ENCODE measurements at regions not wholly inside any gene's neighbourhood (a gene's known extent, or its start where the extent isn't known, plus 50 kb on each side); places are given as distances from the start of the nearest gene placed in this dataset.

- DNase-seq = no peak
- H3K36me3 ChIP-seq (ENCODE audit: control insufficient read depth, insufficient read depth, low read length) = no peaks in the 10 kb centered on the region
- H3K4me3 ChIP-seq (ENCODE audit: insufficient read depth, low read depth, low read length, poor library complexity, severe bottlenecking) = no peak overlapping the region
- no peak overlapping the region for H3K27ac ChIP-seq (ENCODE audit: insufficient read depth, low read length, poor library complexity, severe bottlenecking)
- H3K27me3 ChIP-seq (replicated peaks; ENCODE audit: control insufficient read depth, insufficient read depth, low read length, poor library complexity, severe bottlenecking) = no peaks in the 10 kb centered on the region
- no peaks in the 10 kb centered on the region for H3K9me3 ChIP-seq (ENCODE audit: control insufficient read depth, low read length)
- H3K4me1 ChIP-seq (ENCODE audit: control insufficient read depth, insufficient read depth, low read length, poor library complexity, severe bottlenecking) = no peaks in the 10 kb centered on the region
Measured at GRCh38 chr18:78768656-78769501, 210.7 kb upstream of the SALL3 start.

GRCh38 chr18:78769502-78770105, 210.0 kb upstream of the SALL3 start:
- Histone ChIP-seq H3K4me3 (ENCODE audit: insufficient read depth, low read depth, low read length, poor library complexity, severe bottlenecking) (no peak overlapping the region), H3K36me3 (ENCODE audit: control insufficient read depth, insufficient read depth, low read length) (no peaks in the 10 kb centered on the region), H3K9me3 (ENCODE audit: control insufficient read depth, low read length) (no peaks in the 10 kb centered on the region), H3K27ac (ENCODE audit: insufficient read depth, low read length, poor library complexity, severe bottlenecking) (no peak overlapping the region), H3K27me3 (replicated peaks; ENCODE audit: control insufficient read depth, insufficient read depth, low read length, poor library complexity, severe bottlenecking) (no peaks in the 10 kb centered on the region), H3K4me1 (ENCODE audit: control insufficient read depth, insufficient read depth, low read length, poor library complexity, severe bottlenecking) (no peaks in the 10 kb centered on the region)
- DNase-seq = no peak

- Histone ChIP-seq H3K9me3 (ENCODE audit: control insufficient read depth, low read length) (no peaks in the 10 kb centered on the region), H3K27ac (ENCODE audit: insufficient read depth, low read length, poor library complexity, severe bottlenecking) (no peak overlapping the region), H3K4me1 (ENCODE audit: control insufficient read depth, insufficient read depth, low read length, poor library complexity, severe bottlenecking) (no peaks in the 10 kb centered on the region), H3K27me3 (replicated peaks; ENCODE audit: control insufficient read depth, insufficient read depth, low read length, poor library complexity, severe bottlenecking) (no peaks in the 10 kb centered on the region), H3K4me3 (ENCODE audit: insufficient read depth, low read depth, low read length, poor library complexity, severe bottlenecking) (no peak overlapping the region), H3K36me3 (ENCODE audit: control insufficient read depth, insufficient read depth, low read length) (no peaks in the 10 kb centered on the region)
- DNase-seq = no peak
Measured at GRCh38 chr18:78770139-78770822, 209.3 kb upstream of the SALL3 start.

GRCh38 chr18:78770823-78771139, 208.8 kb upstream of the SALL3 start:
- Histone ChIP-seq H3K9me3 (ENCODE audit: control insufficient read depth, low read length) (no peaks in the 10 kb centered on the region), H3K36me3 (ENCODE audit: control insufficient read depth, insufficient read depth, low read length) (no peaks in the 10 kb centered on the region), H3K27ac (ENCODE audit: insufficient read depth, low read length, poor library complexity, severe bottlenecking) (no peak overlapping the region), H3K27me3 (replicated peaks; ENCODE audit: control insufficient read depth, insufficient read depth, low read length, poor library complexity, severe bottlenecking) (no peaks in the 10 kb centered on the region), H3K4me3 (ENCODE audit: insufficient read depth, low read depth, low read length, poor library complexity, severe bottlenecking) (no peak overlapping the region), H3K4me1 (ENCODE audit: control insufficient read depth, insufficient read depth, low read length, poor library complexity, severe bottlenecking) (no peaks in the 10 kb centered on the region)
- no peak for DNase-seq

- Histone ChIP-seq H3K27ac (ENCODE audit: insufficient read depth, low read length, poor library complexity, severe bottlenecking) (no peak overlapping the region), H3K4me1 (ENCODE audit: control insufficient read depth, insufficient read depth, low read length, poor library complexity, severe bottlenecking) (no peaks in the 10 kb centered on the region), H3K9me3 (ENCODE audit: control insufficient read depth, low read length) (no peaks in the 10 kb centered on the region), H3K36me3 (ENCODE audit: control insufficient read depth, insufficient read depth, low read length) (no peaks in the 10 kb centered on the region), H3K4me3 (ENCODE audit: insufficient read depth, low read depth, low read length, poor library complexity, severe bottlenecking) (no peak overlapping the region), H3K27me3 (replicated peaks; ENCODE audit: control insufficient read depth, insufficient read depth, low read length, poor library complexity, severe bottlenecking) (no peaks in the 10 kb centered on the region)
- DNase-seq = no peak
Measured at GRCh38 chr18:78771496-78772359, 207.9 kb upstream of the SALL3 start.

- no peak for DNase-seq
- H3K4me1 ChIP-seq (ENCODE audit: control insufficient read depth, insufficient read depth, low read length, poor library complexity, severe bottlenecking) = no peaks in the 10 kb centered on the region
- no peak overlapping the region for H3K27ac ChIP-seq (ENCODE audit: insufficient read depth, low read length, poor library complexity, severe bottlenecking)
- no peak overlapping the region for H3K4me3 ChIP-seq (ENCODE audit: insufficient read depth, low read depth, low read length, poor library complexity, severe bottlenecking)
- no peaks in the 10 kb centered on the region for H3K36me3 ChIP-seq (ENCODE audit: control insufficient read depth, insufficient read depth, low read length)
- no peaks in the 10 kb centered on the region for H3K9me3 ChIP-seq (ENCODE audit: control insufficient read depth, low read length)
- no peaks in the 10 kb centered on the region for H3K27me3 ChIP-seq (replicated peaks; ENCODE audit: control insufficient read depth, insufficient read depth, low read length, poor library complexity, severe bottlenecking)
Measured at GRCh38 chr18:78772360-78773302, 207.0 kb upstream of the SALL3 start.

- H3K4me1 ChIP-seq (ENCODE audit: control insufficient read depth, insufficient read depth, low read length, poor library complexity, severe bottlenecking) = no peaks in the 10 kb centered on the region
- no peak for DNase-seq
- H3K4me3 ChIP-seq (ENCODE audit: insufficient read depth, low read depth, low read length, poor library complexity, severe bottlenecking) = no peak overlapping the region
- no peaks in the 10 kb centered on the region for H3K36me3 ChIP-seq (ENCODE audit: control insufficient read depth, insufficient read depth, low read length)
- H3K27me3 ChIP-seq (replicated peaks; ENCODE audit: control insufficient read depth, insufficient read depth, low read length, poor library complexity, severe bottlenecking) = no peaks in the 10 kb centered on the region
- no peak overlapping the region for H3K27ac ChIP-seq (ENCODE audit: insufficient read depth, low read length, poor library complexity, severe bottlenecking)
- no peaks in the 10 kb centered on the region for H3K9me3 ChIP-seq (ENCODE audit: control insufficient read depth, low read length)
Measured at GRCh38 chr18:78773303-78773755, 206.3 kb upstream of the SALL3 start.

- Histone ChIP-seq H3K27ac (ENCODE audit: insufficient read depth, low read length, poor library complexity, severe bottlenecking) (no peak overlapping the region), H3K27me3 (replicated peaks; ENCODE audit: control insufficient read depth, insufficient read depth, low read length, poor library complexity, severe bottlenecking) (no peaks in the 10 kb centered on the region), H3K4me1 (ENCODE audit: control insufficient read depth, insufficient read depth, low read length, poor library complexity, severe bottlenecking) (no peaks in the 10 kb centered on the region), H3K9me3 (ENCODE audit: control insufficient read depth, low read length) (no peaks in the 10 kb centered on the region), H3K36me3 (ENCODE audit: control insufficient read depth, insufficient read depth, low read length) (no peaks in the 10 kb centered on the region), H3K4me3 (ENCODE audit: insufficient read depth, low read depth, low read length, poor library complexity, severe bottlenecking) (no peak overlapping the region)
- DNase-seq = no peak
Measured at GRCh38 chr18:78773819-78774218, 205.8 kb upstream of the SALL3 start.

- no peak for DNase-seq
- Histone ChIP-seq H3K4me3 (ENCODE audit: insufficient read depth, low read depth, low read length, poor library complexity, severe bottlenecking) (no peak overlapping the region), H3K27ac (ENCODE audit: insufficient read depth, low read length, poor library complexity, severe bottlenecking) (no peak overlapping the region), H3K27me3 (replicated peaks; ENCODE audit: control insufficient read depth, insufficient read depth, low read length, poor library complexity, severe bottlenecking) (no peaks in the 10 kb centered on the region), H3K9me3 (ENCODE audit: control insufficient read depth, low read length) (no peaks in the 10 kb centered on the region), H3K4me1 (ENCODE audit: control insufficient read depth, insufficient read depth, low read length, poor library complexity, severe bottlenecking) (no peaks in the 10 kb centered on the region), H3K36me3 (ENCODE audit: control insufficient read depth, insufficient read depth, low read length) (no peaks in the 10 kb centered on the region)
Measured at GRCh38 chr18:78774741-78775141, 204.9 kb upstream of the SALL3 start.

Measured in effector memory CD4-positive, alpha-beta T cell (primary cell).